Fibroblast of pulmonary artery (primary cell): ENCODE measurements at regions not wholly inside any gene's neighbourhood (a gene's known extent, or its start where the extent isn't known, plus 50 kb on each side); places are given as distances from the start of the nearest gene placed in this dataset.

Source experiments
- DNase-seq: peaks from one replicate; pipeline ENCODE4 v3.0.0-alpha.2; 2010; ENCODE audit warnings: low read depth
- H3K4me3 ChIP-seq: replicated peaks from 2 replicates; pipeline ENCODE4 v1.5.1; 2011; ENCODE audit warnings: low read depth, mild to moderate bottlenecking, control low read depth, low read length, moderate library complexity
- CTCF ChIP-seq: IDR thresholded peaks from 2 replicates; pipeline ENCODE4 v1.5.1; 2011; ENCODE audit warnings: mild to moderate bottlenecking, control low read depth, low read length, inconsistent platforms; ENCODE audit errors: missing control alignments

- H3K4me3 ChIP-seq: no peak overlapping the region
Observed at GRCh38 chr4:25549413-25549812, 106.2 kb upstream of the SLC34A2 start.

GRCh38 chr4:25550376-25551030, 105.1 kb upstream of the SLC34A2 start:
- no peak for TF ChIP-seq CTCF
- DNase-seq: no peak
- H3K4me3 ChIP-seq: no peak overlapping the region

More at GRCh38 chr4:25549413-25549812, 106.2 kb upstream of the SLC34A2 start:
- no peak for DNase-seq
- no peak for TF ChIP-seq CTCF

- no peak for DNase-seq
- TF ChIP-seq CTCF: no peak
- H3K4me3 ChIP-seq: no peak overlapping the region
Observed at GRCh38 chr4:25551605-25552004, 104.0 kb upstream of the SLC34A2 start.

GRCh38 chr4:25552580-25553271, 102.9 kb upstream of the SLC34A2 start:
- no peak for TF ChIP-seq CTCF
- DNase-seq: no peak

GRCh38 chr4:25559508-25559907, 96.1 kb upstream of the SLC34A2 start:
- no peak overlapping the region for H3K4me3 ChIP-seq
- TF ChIP-seq CTCF: no peak
- DNase-seq: no peak

More at GRCh38 chr4:25552580-25553271, 102.9 kb upstream of the SLC34A2 start:
- H3K4me3 ChIP-seq: no peak overlapping the region

GRCh38 chr4:25560605-25561004, 95.0 kb upstream of the SLC34A2 start:
- DNase-seq: no peak
- no peak for TF ChIP-seq CTCF
- no peak overlapping the region for H3K4me3 ChIP-seq
